ENCODE measurements at regions not wholly inside any gene's neighbourhood (a gene's known extent, or its start where the extent isn't known, plus 50 kb on each side); places are given as distances from the start of the nearest gene placed in this dataset.

DNA sequence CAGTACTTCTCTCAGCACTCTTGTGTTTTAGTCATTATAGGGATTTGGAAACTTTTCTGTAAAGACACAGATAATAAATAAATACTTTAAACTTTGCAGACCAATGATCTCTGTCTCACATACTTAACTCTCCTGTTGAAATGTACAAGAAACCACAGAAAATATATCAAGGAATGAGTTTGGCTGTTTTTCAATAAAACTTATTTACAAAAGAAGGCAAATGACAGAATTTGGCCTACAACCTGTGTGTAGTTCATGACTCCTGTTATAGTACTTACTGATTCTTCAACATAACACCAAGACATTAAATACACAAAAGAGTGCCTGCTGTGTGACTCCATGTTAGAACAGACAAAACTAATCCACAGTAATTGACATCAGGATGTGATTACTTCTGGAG is 510.0 kb upstream of the PHF14 start:
- TF ChIP-seq, protein P1, sequence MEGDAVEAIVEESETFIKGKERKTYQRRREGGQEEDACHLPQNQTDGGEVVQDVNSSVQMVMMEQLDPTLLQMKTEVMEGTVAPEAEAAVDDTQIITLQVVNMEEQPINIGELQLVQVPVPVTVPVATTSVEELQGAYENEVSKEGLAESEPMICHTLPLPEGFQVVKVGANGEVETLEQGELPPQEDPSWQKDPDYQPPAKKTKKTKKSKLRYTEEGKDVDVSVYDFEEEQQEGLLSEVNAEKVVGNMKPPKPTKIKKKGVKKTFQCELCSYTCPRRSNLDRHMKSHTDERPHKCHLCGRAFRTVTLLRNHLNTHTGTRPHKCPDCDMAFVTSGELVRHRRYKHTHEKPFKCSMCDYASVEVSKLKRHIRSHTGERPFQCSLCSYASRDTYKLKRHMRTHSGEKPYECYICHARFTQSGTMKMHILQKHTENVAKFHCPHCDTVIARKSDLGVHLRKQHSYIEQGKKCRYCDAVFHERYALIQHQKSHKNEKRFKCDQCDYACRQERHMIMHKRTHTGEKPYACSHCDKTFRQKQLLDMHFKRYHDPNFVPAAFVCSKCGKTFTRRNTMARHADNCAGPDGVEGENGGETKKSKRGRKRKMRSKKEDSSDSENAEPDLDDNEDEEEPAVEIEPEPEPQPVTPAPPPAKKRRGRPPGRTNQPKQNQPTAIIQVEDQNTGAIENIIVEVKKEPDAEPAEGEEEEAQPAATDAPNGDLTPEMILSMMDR (IDR thresholded peaks at IDR 0.05; ENCODE audit: poor library complexity), result no peak
- TF ChIP-seq EZH2 (IDR thresholded peaks at IDR 0.05; ENCODE audit: borderline replicate concordance), result no peak

Measured in hepatocyte (in vitro differentiated cells).